ENCODE measurements at regions not wholly inside any gene's neighbourhood (a gene's known extent, or its start where the extent isn't known, plus 50 kb on each side); places are given as distances from the start of the nearest gene placed in this dataset.

DNA sequence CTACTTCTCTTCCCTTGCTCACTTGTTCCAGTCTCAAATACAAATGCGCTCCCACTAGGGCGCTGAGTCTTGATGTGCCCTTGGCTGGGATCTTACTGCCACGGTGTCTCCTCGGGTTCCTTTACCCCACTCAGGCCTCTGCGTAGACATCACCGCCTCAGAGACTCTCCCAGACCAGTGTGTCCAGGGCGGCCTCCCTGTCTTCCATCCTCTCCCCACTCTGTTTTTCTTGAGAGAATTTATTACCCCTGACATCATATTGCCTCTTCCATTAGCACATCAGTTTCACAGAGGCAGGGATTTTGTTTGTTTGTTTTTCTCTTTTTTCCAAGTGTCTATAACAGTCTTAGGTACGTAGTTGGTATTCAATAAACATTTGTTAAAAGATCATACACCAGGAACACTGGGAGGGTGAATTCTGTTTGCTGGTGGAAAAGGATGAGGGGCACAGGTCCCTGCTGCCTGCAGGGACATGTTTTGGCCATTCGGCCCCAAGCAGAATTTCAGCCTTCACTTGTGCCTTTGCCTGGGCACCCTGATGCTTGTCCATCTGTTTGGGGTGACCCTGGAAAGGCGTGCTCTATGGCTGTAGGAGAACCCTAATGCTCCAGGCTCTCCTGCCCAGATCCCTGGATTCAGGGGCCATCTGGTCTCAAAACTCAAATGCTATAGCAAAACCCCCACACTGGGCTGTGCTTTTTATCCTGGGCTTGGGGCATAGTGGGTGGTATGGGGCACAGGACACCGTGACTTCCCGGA is 55.0 kb downstream of the RPL37A start:
- in situ Hi-C loops (cut with HindIII; ENCODE audit: low sequenced_read_pairs): no loop called here

- in situ Hi-C loops (cut with HindIII; ENCODE audit: low sequenced_read_pairs): no loop called here
Observed at GRCh38 chr2:216554286-216554685, 55.6 kb downstream of the RPL37A start.

DNA sequence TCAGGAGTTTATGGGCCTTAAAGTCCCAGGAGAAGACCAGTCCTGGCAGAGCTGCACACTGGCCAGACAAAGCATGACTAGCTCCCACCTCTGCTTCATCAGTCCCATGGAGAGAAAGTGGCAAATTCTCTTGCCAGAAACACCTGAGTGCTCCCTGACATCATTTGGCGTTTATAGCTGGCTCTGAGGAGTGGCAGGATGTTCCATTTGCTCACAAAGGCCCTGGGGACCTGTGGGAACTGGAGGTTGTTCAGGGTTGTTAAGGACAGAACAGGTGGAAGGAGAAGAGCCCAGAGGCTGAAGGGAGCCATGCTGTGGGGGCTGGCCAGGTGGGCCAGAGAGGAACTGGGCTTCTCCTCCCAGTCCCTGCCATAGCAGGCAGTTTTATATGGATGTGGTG is 56.1 kb downstream of the RPL37A start:
- in situ Hi-C loops (cut with HindIII; ENCODE audit: low sequenced_read_pairs): no loop called here

DNA sequence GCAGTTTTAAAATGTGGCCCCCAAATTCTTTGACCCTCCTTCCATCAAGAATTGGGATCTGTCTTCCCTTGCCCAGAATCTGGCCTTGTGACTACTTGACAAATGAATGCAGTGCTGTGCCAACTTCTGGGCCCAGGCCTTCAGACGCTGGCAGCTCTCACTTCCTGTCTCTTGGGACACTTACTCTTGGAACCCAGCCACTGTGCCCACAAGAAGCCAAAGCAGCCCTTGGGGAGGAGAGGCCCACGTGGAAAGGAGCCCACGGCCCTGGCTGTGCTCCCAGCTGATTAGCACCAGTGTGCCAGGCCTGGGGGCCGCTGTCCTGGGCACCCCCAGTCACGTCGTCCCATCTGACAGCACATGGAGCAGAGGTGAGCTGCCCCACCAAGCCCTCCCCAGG is 56.6 kb downstream of the RPL37A start:
- in situ Hi-C loops (cut with HindIII; ENCODE audit: low sequenced_read_pairs): no loop called here

GRCh38 chr2:216556202-216556601 is 57.6 kb downstream of the RPL37A start:
- in situ Hi-C loops (cut with HindIII; ENCODE audit: low sequenced_read_pairs): no loop called here

- in situ Hi-C loops (cut with HindIII; ENCODE audit: low sequenced_read_pairs): no loop called here
Observed at GRCh38 chr2:216557413-216557812, 58.8 kb downstream of the RPL37A start.

- in situ Hi-C loops (cut with HindIII; ENCODE audit: low sequenced_read_pairs): no loop called here
Observed at GRCh38 chr2:216557820-216558219, 59.2 kb downstream of the RPL37A start.

- in situ Hi-C loops (cut with HindIII; ENCODE audit: low sequenced_read_pairs): no loop called here
Observed at GRCh38 chr2:216559625-216560156, 61.0 kb downstream of the RPL37A start.

- in situ Hi-C loops (cut with HindIII; ENCODE audit: low sequenced_read_pairs): no loop called here
Observed at GRCh38 chr2:216560838-216561270, 62.2 kb downstream of the RPL37A start.

GRCh38 chr2:216562696-216563435 is 64.2 kb downstream of the RPL37A start:
- in situ Hi-C loops (cut with HindIII; ENCODE audit: low sequenced_read_pairs): no loop called here

DNA sequence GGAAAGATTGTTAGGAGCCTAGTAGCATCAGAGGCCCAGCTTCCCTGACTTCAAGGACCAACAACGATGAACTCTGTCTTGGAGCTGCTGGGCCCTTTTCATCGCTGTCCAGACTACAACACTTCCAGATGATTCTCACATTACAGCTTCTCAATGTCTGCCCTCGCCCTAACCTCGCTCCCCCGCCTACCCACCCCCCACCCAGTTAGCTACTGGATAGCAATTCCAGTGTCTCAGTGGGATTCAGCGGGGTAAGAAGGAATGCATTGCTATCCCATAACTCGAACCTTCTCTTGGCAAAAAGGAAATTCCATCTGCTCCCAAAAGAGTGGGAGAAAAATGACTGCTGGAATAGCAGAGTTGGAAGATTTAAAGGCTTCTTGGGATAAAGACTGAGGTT is 65.0 kb downstream of the RPL37A start:
- in situ Hi-C loops (cut with HindIII; ENCODE audit: low sequenced_read_pairs): no loop called here

DNA sequence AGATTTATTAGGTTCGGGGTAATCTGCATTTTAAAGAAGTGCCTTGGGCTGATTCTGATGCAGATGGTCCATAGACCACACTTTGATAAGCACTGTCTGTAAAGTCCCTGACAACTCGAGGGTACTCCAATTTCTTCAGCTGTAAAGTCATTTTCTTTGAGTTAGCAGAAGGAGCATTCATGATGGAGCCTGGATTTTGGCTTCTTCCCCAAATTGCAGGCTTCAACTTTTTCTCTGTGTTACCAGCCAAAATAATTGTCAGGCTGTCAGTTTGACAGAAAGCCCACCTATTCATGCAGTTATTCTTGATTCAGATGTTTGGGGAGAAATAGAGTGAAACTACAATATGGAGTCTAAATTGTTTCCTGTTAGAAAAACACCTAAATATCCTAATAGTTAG is 66.0 kb downstream of the RPL37A start:
- in situ Hi-C loops (cut with HindIII; ENCODE audit: low sequenced_read_pairs): loop anchor here (5.0 kb wide), 1 partner anchor 32 kb away; no protein-coding TSS in a partner anchor

GRCh38 chr2:216565956-216566355 is 67.3 kb upstream of the IGFBP2 start:
- in situ Hi-C loops (cut with HindIII; ENCODE audit: low sequenced_read_pairs): loop anchor here (5.0 kb wide), 1 partner anchor 34 kb away; no protein-coding TSS in a partner anchor

DNA sequence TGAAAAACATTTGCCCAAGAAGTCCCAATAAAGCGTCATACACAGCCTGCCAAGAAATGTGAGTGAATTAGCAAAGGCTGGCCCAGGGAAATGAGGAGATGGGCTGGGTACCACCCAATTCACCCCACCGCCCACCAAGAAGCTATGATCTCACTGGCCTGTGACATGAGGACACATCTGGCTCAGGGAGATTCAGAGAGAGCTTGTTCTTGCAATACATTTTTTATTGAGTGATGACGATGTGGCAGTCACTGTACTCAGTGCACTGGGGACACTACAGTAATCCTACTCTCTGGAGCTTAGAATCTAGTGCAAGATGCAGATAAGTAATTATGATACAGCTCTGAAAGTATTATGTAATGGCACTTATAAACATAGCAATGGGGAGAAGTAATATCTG is 64.6 kb upstream of the IGFBP2 start:
- in situ Hi-C loops (cut with HindIII; ENCODE audit: low sequenced_read_pairs): loop anchor here (5.0 kb wide), 1 partner anchor 36 kb away; no protein-coding TSS in a partner anchor

DNA sequence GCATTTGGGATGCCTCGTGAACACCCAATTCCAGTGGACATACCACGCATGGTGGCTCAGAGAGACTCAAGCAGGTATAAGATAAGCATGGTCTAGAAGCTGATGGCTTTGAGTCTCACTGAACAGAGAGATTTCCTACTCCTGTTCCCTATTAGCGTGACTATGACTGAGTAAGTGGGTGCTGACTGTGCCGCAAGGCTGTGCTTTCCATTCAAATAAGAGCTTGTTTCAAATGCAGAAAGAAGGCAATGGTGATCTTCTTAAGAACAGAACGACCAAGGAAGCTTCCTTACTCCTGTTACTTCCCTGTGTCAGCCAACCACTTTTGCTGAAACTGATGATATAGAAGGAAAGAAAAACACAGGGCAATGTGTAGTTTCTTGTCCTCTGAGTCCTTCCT is 63.5 kb upstream of the IGFBP2 start:
- in situ Hi-C loops (cut with HindIII; ENCODE audit: low sequenced_read_pairs): loop anchor here (5.0 kb wide), 1 partner anchor 37 kb away; no protein-coding TSS in a partner anchor

- in situ Hi-C loops (cut with HindIII; ENCODE audit: low sequenced_read_pairs): no loop called here
Observed at GRCh38 chr2:216570357-216570756, 62.9 kb upstream of the IGFBP2 start.

GRCh38 chr2:216571178-216571908 is 61.9 kb upstream of the IGFBP2 start:
- in situ Hi-C loops (cut with HindIII; ENCODE audit: low sequenced_read_pairs): no loop called here

- in situ Hi-C loops (cut with HindIII; ENCODE audit: low sequenced_read_pairs): no loop called here
Observed at GRCh38 chr2:216571909-216572513, 61.2 kb upstream of the IGFBP2 start.

- in situ Hi-C loops (cut with HindIII; ENCODE audit: low sequenced_read_pairs): no loop called here
Observed at GRCh38 chr2:216572582-216573578, 60.3 kb upstream of the IGFBP2 start.

All from endothelial cell of hepatic sinusoid (primary cell).